ENCODE measurements at regions not wholly inside any gene's neighbourhood (a gene's known extent, or its start where the extent isn't known, plus 50 kb on each side); places are given as distances from the start of the nearest gene placed in this dataset.

DNA sequence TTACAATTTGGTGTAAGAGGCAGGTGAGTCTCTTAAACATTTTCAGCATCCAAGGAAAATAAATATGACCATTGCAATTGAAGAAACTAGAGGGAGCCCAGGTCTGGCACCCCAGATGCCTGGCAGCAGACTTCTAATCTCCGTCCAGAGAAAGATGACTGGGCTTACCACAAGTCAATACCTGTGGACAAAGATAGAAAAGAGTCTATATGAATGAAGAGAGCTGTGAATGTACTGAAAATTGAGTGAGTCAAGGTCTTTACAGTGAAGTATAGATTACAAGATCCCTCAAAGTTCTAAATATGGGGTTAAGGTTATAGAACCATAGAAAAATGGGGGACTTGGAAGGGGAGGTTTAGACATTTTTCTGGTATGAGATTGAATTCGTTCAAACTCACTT lies 827.4 kb upstream of the NR2F2 start:
- TF ChIP-seq POLR2A (IDR thresholded peaks at IDR 0.05; ENCODE audit: low read depth, low read length), result no peak
- FAIRE-seq, result no peak
- DNase-seq (ENCODE audit: insufficient read length, low spot score), result no peak

- no peak for TF ChIP-seq POLR2A (IDR thresholded peaks at IDR 0.05; ENCODE audit: low read depth, low read length)
- no peak for FAIRE-seq
- DNase-seq (ENCODE audit: insufficient read length, low spot score), result no peak
Measured at GRCh38 chr15:95503640-95504225, 826.8 kb upstream of the NR2F2 start.

- DNase-seq (ENCODE audit: insufficient read length, low spot score) (no peak), FAIRE-seq (no peak)
- TF ChIP-seq POLR2A (IDR thresholded peaks at IDR 0.05; ENCODE audit: low read depth, low read length), result no peak
Measured at GRCh38 chr15:95511671-95512070, 818.8 kb upstream of the NR2F2 start.

GRCh38 chr15:95512906-95513305 lies 817.6 kb upstream of the NR2F2 start:
- FAIRE-seq, result no peak
- DNase-seq (ENCODE audit: insufficient read length, low spot score), result no peak
- no peak for TF ChIP-seq POLR2A (IDR thresholded peaks at IDR 0.05; ENCODE audit: low read depth, low read length)

DNA sequence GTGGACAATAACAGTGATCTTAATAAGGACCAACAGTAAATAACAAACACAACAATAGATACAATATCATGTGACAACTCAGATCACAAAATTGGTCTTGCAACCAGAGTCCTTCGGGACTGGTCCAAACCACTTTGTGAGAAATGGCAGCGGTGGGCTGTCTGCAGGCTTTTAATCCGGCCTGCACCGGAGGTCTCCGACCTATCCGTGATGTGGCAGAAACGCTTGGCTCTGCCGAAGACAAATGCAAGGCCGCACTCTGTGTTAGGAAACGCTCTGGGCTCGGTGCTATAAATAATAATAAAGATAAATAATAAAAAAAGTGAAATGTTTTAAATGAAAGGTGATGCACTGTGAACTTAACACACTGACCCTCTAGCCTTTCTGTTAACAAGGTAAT lies 810.6 kb upstream of the NR2F2 start:
- no peak for TF ChIP-seq POLR2A (IDR thresholded peaks at IDR 0.05; ENCODE audit: low read depth, low read length)
- DNase-seq (ENCODE audit: insufficient read length, low spot score) (no peak), FAIRE-seq (no peak)

GRCh38 chr15:95520511-95520910 lies 810.0 kb upstream of the NR2F2 start:
- DNase-seq (ENCODE audit: insufficient read length, low spot score), result no peak
- FAIRE-seq, result no peak
- no peak for TF ChIP-seq POLR2A (IDR thresholded peaks at IDR 0.05; ENCODE audit: low read depth, low read length)

DNA sequence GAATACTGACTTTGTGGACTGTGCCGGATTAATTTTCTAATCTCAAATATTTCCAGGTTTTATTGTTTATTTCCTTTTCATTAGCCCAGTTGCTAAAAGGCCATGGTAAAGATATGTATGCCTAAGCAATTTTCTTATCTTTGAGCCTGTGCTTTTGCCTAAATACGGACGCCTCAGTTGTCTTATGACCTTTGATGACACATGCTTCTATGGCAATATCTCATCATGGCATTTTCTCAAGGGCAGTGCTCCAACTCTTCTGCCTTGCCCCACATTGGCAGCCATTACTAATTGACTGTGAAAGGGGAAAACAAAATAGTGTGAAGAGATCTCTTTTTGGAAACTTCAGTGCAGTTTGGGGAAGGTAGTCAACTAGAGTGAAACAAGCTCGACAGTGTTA lies 809.6 kb upstream of the NR2F2 start:
- no peak for FAIRE-seq
- no peak for DNase-seq (ENCODE audit: insufficient read length, low spot score)
- TF ChIP-seq POLR2A (IDR thresholded peaks at IDR 0.05; ENCODE audit: low read depth, low read length), result no peak

DNA sequence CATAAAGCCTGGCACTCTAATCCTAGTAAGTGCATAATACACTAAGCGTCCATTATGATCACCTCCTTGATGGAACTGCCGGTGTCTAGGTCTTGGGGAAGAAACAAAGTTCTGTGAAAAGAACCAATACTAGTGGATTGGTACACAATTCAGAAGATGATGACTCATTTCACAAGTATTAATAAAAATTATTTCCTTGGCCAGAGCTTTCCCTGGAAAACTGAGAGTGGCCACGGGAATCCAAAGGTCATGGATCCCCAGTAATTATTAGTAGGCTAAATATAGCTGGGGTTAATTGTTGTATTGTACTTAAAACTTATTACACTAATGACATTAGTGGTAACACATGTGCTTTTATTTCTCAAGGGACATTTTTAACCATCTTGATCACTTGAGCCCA lies 808.0 kb upstream of the NR2F2 start:
- no peak for TF ChIP-seq POLR2A (IDR thresholded peaks at IDR 0.05; ENCODE audit: low read depth, low read length)
- FAIRE-seq (no peak), DNase-seq (ENCODE audit: insufficient read length, low spot score) (no peak)

GRCh38 chr15:95528920-95529319 lies 801.6 kb upstream of the NR2F2 start:
- DNase-seq (ENCODE audit: insufficient read length, low spot score) (no peak), FAIRE-seq (no peak)
- no peak for TF ChIP-seq POLR2A (IDR thresholded peaks at IDR 0.05; ENCODE audit: low read depth, low read length)

GRCh38 chr15:95536638-95537037 lies 793.9 kb upstream of the NR2F2 start:
- DNase-seq (ENCODE audit: insufficient read length, low spot score) (no peak), FAIRE-seq (no peak)
- no peak for TF ChIP-seq POLR2A (IDR thresholded peaks at IDR 0.05; ENCODE audit: low read depth, low read length)

DNA sequence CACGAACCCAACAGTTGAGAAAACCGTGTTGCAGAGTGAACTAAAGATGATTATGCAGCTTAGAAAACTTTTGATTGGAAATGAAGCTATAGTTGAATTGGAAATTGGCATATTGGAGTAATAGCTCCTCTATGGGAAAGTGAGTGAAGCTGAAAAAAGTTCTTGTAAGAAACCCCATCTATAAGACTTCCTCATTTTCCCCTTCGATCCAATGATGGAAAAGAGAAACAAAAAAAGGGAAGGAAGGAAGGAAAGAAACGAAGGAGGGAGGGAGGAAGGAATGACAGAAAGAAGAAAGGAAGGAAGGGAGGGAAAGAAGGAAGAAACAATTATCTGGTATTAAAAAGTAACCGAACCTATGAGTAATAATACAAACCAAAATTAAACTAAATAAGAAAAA lies 791.8 kb upstream of the NR2F2 start:
- no peak for TF ChIP-seq POLR2A (IDR thresholded peaks at IDR 0.05; ENCODE audit: low read depth, low read length)
- no peak for DNase-seq (ENCODE audit: insufficient read length, low spot score)
- no peak for FAIRE-seq

GRCh38 chr15:95541301-95541700 lies 789.2 kb upstream of the NR2F2 start:
- no peak for DNase-seq (ENCODE audit: insufficient read length, low spot score)
- FAIRE-seq, result no peak
- TF ChIP-seq POLR2A (IDR thresholded peaks at IDR 0.05; ENCODE audit: low read depth, low read length), result no peak

DNA sequence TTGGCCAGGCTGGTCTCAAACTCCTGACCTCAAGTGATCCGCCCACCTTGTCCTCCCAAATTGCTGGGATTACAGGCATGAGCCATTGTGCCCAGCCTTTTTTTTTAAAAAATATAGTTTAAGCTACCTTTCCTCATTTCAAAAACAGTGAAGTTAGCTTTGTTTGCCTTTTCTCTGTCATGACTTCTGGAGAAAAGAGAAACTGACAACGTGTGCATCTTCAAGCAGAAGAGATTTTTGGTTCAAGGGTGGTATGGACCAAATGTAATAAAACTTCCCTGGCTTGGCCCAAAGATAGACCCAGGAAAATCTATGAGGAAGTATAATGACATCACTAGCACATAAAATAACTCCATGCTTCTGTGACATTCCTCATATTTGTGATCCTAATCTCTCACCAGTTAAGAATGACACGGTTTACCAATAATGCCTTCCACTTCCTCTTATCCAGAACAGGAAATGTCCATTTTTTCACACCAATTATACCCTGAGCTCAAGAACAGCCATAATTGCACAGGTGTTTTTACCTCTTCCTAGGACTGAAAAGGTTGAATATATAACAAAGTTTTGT lies 781.2 kb upstream of the NR2F2 start:
- FAIRE-seq, result no peak
- no peak for DNase-seq (ENCODE audit: insufficient read length, low spot score)

GRCh38 chr15:95550702-95551101 lies 779.8 kb upstream of the NR2F2 start:
- FAIRE-seq (no peak), DNase-seq (ENCODE audit: insufficient read length, low spot score) (no peak)
- TF ChIP-seq POLR2A (IDR thresholded peaks at IDR 0.05; ENCODE audit: low read depth, low read length), result no peak

More for the DNA sequence above, 781.2 kb upstream of the NR2F2 start:
- TF ChIP-seq POLR2A (IDR thresholded peaks at IDR 0.05; ENCODE audit: low read depth, low read length), result no peak

DNA sequence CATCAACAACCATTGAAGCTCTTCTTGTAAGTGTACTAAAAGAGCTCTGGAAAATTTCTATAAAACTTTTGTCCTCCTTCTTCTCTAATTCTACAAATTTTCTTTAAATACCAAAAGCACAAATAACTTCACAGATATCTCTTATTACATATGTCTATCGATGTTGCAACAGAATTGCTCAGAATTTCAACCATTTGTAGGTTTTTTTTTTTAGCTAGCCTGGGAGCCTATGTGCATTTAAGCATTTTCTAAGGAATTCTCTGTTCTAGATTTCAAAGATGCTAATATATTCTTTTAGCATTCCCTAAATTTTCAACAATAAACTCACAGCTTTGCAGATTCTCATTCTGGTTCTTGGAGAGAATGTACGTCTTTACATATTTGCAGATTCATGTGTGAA lies 774.3 kb upstream of the NR2F2 start:
- DNase-seq (ENCODE audit: insufficient read length, low spot score) (no peak), FAIRE-seq (no peak)
- no peak for TF ChIP-seq POLR2A (IDR thresholded peaks at IDR 0.05; ENCODE audit: low read depth, low read length)

GRCh38 chr15:95556866-95557225 lies 773.7 kb upstream of the NR2F2 start:
- FAIRE-seq (no peak), DNase-seq (ENCODE audit: insufficient read length, low spot score) (no peak)
- TF ChIP-seq POLR2A (IDR thresholded peaks at IDR 0.05; ENCODE audit: low read depth, low read length), result no peak
